ENCODE measurements at regions not wholly inside any gene's neighbourhood (a gene's known extent, or its start where the extent isn't known, plus 50 kb on each side); places are given as distances from the start of the nearest gene placed in this dataset.

GRCh38 chr4:79689740-79690139 is 281.7 kb upstream of the GK2 start:
- TF ChIP-seq, protein P1, sequence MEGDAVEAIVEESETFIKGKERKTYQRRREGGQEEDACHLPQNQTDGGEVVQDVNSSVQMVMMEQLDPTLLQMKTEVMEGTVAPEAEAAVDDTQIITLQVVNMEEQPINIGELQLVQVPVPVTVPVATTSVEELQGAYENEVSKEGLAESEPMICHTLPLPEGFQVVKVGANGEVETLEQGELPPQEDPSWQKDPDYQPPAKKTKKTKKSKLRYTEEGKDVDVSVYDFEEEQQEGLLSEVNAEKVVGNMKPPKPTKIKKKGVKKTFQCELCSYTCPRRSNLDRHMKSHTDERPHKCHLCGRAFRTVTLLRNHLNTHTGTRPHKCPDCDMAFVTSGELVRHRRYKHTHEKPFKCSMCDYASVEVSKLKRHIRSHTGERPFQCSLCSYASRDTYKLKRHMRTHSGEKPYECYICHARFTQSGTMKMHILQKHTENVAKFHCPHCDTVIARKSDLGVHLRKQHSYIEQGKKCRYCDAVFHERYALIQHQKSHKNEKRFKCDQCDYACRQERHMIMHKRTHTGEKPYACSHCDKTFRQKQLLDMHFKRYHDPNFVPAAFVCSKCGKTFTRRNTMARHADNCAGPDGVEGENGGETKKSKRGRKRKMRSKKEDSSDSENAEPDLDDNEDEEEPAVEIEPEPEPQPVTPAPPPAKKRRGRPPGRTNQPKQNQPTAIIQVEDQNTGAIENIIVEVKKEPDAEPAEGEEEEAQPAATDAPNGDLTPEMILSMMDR (IDR thresholded peaks at IDR 0.05): no peak
- TF ChIP-seq EP300 (IDR thresholded peaks at IDR 0.05): no peak

All from ovary (tissue), 3 donors.